NCI-H82 treated with DMSO at 0.1 percent for 48 hours (cell line): ENCODE measurements at regions not wholly inside any gene's neighbourhood (a gene's known extent, or its start where the extent isn't known, plus 50 kb on each side); places are given as distances from the start of the nearest gene placed in this dataset.
"Not testable (repeated sequence)": the region's sequence is repeated elsewhere in the genome, so short reads cannot be mapped to it uniquely, and the experiment has no call there.

Experiments
- DNase-seq: peaks from one replicate; lab custom pipeline; 2025; ENCODE audit not compliant: unreplicated experiment; lab: John Stamatoyannopoulos, UW

DNA sequence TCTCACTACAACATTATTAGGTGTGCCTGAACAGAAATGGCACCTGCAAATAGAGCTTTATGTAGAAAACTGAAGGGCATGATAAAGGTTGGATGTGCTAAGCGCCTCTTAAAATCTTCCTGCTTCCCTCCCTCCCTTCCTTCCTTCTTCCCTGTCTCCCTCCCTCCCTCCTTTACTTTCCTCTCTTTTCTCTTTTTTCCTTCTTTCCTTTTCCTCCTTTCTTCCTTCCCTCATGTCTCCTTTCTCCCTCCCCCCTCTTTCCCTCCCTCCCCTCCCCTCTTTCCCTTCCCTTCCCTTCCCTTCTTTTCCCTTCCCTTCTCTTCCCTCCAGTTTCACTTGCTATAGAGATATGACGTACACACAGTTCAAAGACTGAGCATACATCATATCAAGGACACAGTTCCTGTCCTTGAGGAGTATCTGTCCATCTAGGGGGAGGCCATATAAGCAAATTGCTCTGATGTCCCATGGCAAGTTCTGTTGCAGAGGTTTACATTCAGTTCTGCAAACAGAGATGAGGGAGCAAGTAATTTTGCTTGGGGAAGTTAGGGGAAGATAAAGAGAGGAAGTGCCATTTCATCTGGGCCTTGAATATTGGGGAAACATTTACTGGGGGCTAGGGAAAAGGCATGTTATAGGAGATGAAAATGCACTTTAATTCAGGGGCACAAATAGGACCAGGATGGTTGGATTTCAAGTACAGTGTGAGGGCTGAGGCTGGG, 79.0 kb upstream of the EEF1E1 start:
- DNase-seq: no peak

DNA sequence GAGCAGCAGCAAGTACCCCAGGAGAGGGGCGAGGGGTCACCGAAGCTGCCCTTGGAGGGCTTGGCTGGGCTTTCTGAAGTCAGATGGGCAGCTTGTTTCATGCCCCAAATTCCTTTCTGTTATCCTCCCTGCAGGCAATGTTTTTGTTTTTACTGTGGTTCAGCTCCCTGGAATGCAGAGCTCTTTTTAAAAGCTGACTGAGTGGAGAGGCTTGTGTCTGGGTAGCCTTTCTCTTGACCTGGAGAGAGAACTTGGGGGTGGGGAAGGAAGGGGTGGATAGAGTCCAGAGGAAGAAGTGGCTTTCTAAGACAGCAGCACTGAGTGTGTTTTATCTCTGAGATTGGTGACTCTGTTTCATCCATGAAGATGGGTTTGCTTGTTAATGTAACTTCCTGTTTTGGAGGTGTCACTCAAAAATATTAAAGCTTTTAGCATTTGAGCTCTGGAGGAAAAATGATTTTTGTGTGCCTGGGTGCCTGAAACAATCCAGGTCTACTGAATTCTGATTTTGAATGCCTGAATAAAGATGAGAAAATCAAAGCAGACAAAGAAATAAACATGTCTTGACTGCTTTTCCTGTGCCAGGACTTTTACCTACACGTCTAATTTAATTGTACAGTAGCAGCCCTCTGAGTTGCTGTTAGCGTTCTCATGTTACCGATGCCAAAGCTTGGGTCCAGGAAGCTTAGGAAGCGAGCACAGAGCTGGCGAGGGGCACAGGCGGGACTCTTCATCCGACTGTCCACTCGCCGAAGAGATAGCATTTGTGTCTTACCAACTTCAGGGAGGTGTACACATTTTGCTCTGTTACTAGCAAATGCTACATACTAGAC, 78.2 kb upstream of the EEF1E1 start:
- no peak for DNase-seq

DNA sequence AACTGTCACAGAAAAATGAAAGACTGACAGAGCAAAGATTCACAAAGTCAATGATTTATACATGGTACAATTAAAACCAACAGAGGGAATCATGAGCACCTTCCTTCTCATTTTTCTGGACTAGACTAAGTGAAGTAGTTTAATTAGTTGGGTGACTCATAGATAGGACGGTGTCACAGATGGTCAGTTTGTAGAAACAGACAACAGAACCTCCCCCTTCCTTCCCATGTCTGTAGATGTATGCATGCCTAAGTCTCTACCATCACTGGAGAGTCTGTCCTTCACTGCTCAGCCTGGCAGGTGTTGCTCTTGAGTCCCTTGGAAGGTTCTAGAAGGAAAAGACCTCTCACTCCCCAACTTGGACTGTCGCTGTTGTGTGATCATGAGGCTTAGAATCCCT, 75.4 kb upstream of the EEF1E1 start:
- no peak for DNase-seq

DNA sequence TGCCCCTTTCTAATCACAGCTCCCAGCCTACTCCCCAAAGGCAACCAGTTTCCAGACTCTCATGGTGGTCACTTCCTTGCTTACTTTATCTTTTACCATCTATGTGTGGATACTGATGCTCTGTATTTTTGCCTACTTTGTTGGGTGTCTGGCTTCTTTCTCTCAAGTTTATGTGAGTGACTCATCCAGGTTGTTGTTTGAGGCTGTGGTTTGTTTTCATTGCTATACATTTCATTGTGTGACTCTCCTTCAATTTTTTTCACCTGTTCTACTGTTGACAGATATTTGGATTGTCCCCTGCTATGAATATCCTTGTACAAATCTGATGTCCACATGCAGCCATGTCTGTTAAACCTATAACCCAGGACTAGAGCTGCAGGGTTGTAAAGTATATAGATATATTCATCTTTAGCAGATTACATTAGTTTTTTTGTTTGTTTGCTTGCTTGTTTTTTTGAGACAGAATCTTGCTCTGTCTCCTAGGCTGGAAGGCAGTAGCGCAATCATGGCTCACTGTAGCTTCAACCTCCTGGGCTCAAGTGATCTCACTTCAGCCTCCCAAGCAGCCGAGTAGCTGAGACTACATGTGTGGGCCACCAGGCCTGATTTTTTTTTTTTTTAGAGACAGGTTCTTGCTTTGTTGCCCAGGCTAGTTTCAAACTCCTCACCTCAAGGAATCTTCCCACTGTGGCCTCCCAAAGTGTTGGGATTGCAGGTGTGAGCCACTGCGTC, 72.9 kb upstream of the EEF1E1 start:
- DNase-seq: no peak

DNA sequence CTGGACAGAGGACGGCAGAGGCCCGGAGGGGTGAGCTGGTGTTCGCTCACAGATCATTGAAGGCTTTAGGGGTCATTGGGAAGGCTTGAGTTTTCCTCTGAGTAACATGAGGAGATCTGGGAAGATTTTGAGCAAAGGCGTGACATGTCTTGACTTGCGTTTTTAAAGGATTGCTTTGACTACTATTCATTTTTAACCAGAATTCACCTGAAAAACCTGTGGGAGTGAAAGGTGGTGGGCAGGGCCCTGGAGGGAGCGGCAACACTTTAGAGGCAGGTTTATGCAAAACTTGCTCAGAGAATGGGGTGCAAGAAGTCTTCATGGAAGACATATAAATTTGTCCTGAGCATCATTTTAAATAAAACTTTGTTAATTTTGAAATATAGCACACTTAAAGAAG, 72.2 kb upstream of the EEF1E1 start:
- DNase-seq: no peak

DNA sequence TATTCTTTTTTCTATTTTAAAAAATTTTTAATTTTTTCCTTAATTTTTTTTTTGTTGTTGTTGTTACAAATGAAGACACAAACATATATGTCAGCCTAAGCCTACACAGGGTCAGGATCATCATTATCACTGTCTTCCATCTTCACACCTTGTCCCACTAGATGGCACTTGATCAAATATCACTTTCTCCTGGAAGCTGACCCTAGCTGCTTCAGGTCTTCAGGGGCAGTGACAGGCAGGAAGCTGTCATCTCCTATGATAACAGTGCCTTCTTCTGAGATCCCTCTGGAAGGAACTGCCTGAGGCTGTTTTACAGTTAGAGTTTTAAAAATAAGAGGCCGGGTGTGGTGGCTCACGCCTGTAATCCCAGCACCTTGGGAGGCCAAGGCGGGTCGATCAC, 70.2 kb upstream of the EEF1E1 start:
- DNase-seq: no peak

DNA sequence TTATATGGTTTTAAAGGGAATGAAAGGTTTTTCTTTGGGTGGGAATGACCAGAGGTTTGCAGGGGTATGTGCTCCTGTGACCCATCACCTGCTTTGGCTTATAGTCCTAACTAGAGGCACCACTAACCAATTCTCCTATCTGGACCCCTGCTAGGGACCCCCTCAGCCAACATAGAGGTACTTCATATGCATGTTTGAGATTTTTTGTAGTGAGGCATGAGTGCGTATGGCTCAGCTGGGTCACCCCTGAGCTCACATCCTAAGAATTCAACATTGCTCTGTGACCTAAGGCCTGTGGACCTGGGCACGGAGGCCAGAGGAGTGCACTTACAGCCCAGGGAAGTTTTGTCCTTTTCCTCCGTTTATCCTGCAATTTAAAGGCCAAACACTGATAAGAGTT, 68.4 kb upstream of the EEF1E1 start:
- no peak for DNase-seq

DNA sequence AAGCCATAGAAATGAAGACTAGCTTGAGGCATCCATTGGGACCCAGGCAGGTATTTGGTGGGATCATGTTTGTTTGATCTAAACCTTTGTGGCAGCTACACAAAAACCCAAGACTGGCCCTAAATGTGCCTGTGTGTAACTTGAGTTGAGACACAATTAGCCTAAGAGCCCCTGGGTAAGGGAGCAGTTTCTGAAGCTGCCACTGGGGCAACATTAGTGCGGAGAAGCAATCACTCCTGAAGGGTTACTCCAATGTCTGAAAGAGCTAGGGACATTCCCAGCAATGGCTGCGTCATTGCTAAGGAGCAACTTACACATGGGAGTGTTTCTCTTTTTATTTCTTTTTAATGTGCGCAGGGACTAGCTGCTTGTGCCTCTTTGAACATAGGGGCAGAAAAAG, 67.9 kb upstream of the EEF1E1 start:
- no peak for DNase-seq

DNA sequence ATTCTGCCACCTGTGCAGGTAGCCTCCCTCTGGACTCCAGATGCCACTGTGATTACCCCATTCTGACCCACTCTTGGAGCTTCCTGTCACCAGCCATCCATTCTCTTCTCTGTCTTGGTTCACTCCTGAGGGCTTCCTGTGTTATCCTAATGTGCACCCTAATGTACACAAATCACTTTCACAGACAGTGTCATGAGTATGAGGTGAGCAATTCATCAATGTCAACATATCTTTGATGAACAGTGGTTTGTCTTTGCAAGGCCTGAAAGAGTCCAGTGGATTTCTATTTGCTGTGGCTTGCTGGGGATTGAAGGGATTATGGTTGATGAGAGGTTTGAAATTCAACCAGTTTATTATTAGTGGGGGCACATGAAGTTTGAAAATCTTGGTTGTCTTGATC, 63.8 kb upstream of the EEF1E1 start:
- no peak for DNase-seq

DNA sequence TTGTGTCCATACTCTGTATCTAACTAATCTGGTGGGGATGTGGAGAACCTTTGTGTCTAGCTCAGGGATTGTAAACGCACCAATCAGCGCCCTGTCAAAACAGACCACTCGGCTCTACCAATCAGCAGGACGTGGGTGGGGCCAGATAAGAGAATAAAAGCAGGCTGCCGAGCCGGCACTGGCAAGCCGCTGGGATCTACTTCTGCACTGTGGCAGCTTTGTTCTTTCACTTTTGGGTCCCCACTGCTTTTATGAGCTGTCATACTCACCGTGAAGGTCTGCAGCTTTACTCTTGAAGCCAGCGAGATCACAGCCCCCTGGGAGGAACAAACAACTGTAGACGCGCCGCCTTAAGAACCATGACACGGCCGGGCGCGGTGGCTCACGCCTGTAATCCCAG, 62.7 kb upstream of the EEF1E1 start:
- not testable (repeated sequence) for DNase-seq

DNA sequence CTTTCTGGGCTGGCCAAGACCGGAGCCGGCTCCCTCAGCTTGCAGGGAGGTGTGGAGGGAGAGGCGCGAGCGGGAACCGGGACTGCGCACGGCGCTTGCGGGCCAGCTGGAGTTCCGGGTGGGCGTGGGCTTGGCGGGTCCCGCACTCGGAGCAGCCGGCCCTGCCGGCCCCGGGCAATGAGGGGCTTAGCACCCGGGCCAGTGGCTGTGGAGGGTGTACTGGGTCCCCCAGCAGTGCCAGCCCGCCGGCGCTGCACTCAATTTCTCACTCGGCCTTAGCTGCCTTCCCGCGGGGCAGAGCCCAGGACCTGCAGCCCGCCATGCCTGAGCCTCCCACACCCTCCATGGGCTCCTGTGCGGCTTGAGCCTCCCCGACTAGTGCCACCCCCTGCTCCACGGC, 61.9 kb upstream of the EEF1E1 start:
- DNase-seq: not testable (repeated sequence)

DNA sequence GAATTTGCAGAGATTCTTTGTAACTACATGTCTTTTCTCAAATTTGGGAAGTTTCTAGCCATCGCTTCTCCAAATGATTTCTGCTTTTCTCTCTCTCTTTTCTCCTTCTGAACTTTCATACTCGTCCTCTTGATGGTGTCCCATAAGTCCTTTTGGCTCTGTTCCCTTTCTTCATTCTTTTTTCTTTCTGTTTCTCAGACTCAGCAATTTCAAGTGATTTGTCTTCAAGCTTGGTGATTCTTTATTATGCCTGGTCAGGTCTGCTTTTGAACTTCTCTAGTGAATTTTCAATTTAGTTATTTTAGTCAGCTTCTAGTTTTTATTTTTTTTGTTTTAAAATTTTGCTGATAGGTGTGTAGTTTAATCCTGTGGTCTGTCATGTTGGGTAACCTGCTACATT, 57.6 kb upstream of the EEF1E1 start:
- no peak for DNase-seq

DNA sequence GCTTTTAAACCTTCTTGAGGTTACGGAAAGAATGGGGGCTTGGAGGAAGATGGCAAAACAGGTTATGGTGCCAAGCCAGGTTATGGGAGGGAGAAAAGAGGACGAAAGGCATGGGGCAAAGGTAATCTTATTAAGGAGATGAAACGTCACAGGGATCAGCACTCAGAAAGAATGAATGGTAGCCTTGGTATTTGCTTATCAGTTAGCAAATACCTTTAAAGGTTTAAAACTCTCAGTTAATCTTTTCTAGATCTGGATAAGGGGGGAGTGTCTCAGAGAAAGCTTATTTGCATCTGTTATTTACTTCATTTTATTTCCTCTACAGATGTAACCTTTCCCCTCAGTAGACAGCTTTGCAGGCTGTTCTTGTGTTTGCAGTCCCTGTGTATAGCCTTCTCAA, 55.5 kb upstream of the EEF1E1 start:
- DNase-seq: peak; percentile 90

DNA sequence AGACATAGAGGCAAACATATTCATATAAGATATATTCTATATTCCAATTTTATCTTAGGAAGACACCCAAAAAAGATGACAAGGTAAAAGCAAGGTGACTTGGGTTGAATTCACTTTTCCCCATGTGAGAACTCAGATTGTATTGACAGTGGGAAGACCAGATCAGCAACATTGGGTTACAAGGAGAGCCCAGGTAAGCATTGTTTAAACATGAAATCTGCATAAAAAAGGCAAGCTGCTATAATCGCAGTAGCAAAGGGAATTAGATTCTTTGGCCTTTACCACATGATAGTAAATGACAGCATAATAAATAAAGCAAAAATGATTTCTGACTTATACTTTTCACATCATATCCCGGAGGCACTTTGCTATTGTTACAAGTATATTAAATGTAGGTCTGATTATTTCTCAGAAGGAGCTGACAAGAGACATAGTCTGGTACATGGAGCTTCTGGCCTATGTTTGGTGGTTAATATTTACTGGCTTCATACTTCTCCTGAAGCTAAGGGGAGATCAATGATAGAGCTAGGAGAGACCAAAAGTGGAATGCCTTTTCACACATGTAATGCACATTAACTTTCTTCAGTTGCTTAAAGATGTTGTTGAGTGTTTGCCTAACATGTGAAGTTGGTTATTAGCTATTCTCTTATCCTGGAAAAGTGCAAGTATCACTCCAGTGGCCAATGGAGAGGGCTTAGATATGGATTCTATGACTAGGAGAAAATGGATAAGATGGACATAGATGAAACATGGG, 53.1 kb upstream of the EEF1E1 start:
- no peak for DNase-seq
